Astrocyte (in vitro differentiated cells and primary cell): ENCODE measurements at regions not wholly inside any gene's neighbourhood (a gene's known extent, or its start where the extent isn't known, plus 50 kb on each side); places are given as distances from the start of the nearest gene placed in this dataset.

ENCODE experiments used
- EZH2 ChIP-seq: IDR thresholded peaks from 2 replicates; pipeline ENCODE4 v1.6.1; 2012; ENCODE audit warnings: mild to moderate bottlenecking, low read length, inconsistent platforms; ENCODE audit not compliant: insufficient read depth
- TF ChIP-seq, protein P1 (sequence below): IDR thresholded peaks from 2 replicates; pipeline ENCODE4 v1.5.1; 2011; ENCODE audit warnings: low read depth, mild to moderate bottlenecking, inconsistent platforms, low read length, moderate library complexity; ENCODE audit not compliant: insufficient read depth

DNA sequence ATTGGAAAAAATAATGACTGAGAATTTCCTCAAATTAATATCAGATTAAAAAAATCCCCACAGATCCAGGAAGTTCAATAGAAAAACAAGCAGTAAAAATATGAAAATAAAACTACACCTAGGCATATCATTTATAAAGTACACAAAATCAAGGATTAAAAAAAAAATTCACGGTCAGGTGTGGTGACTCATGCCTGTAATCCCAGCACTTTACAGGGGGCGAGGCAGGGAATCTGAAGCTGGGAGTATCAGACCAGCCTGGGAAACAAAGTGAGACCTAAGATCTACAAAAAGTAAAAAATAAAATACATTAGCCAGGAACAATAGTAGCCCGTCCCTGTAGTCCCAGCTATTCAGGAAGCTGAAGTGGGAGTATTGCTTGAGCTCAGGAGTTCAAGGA is 778.3 kb upstream of the ALCAM start:
- TF ChIP-seq, protein P1, sequence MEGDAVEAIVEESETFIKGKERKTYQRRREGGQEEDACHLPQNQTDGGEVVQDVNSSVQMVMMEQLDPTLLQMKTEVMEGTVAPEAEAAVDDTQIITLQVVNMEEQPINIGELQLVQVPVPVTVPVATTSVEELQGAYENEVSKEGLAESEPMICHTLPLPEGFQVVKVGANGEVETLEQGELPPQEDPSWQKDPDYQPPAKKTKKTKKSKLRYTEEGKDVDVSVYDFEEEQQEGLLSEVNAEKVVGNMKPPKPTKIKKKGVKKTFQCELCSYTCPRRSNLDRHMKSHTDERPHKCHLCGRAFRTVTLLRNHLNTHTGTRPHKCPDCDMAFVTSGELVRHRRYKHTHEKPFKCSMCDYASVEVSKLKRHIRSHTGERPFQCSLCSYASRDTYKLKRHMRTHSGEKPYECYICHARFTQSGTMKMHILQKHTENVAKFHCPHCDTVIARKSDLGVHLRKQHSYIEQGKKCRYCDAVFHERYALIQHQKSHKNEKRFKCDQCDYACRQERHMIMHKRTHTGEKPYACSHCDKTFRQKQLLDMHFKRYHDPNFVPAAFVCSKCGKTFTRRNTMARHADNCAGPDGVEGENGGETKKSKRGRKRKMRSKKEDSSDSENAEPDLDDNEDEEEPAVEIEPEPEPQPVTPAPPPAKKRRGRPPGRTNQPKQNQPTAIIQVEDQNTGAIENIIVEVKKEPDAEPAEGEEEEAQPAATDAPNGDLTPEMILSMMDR: no peak
- no peak for TF ChIP-seq EZH2
